Left ventricle myocardium inferior (tissue), 1 donor: ENCODE measurements at regions not wholly inside any gene's neighbourhood (a gene's known extent, or its start where the extent isn't known, plus 50 kb on each side); places are given as distances from the start of the nearest gene placed in this dataset.

Experiments
- DNase-seq: peaks from one replicate; pipeline ENCODE4 v3.0.0-alpha.2; 2020
- H3K27ac ChIP-seq: fragments of 200-600 bp; replicated peaks from 2 replicates; pipeline ENCODE4 v1.8.0; 2021
- H3K27me3 ChIP-seq: fragments of 200-600 bp; 2 replicates; pipeline ENCODE4 v1.8.0; 2021; ENCODE audit warnings: low read depth
- H3K36me3 ChIP-seq: fragments of 200-600 bp; 2 replicates; pipeline ENCODE4 v1.8.0; 2021
- H3K4me1 ChIP-seq: fragments of 200-600 bp; 2 replicates; pipeline ENCODE4 v1.8.0; 2021
- H3K4me3 ChIP-seq: fragments of 200-600 bp; 2 replicates; pipeline ENCODE4 v1.8.0; 2021; ENCODE audit warnings: mild to moderate bottlenecking, moderate library complexity
- H3K9me3 ChIP-seq: fragments of 200-600 bp; replicated peaks from 2 replicates; pipeline ENCODE4 v1.8.0; 2021
- CTCF ChIP-seq: fragments of 200-600 bp; IDR thresholded peaks from 2 replicates; pipeline ENCODE4 v1.8.0; 2021; ENCODE audit warnings: antibody characterized with exemption, mild to moderate bottlenecking, borderline replicate concordance
- intact Hi-C: fragments of 100-400 bp; cut with micrococcal nuclease; formaldehyde crosslinking; loops from one replicate; pipeline ENCODE4 v1.11.0; 2022
- donor health status: DM: no; HTN: yes; CAD: no; lungs with severe emphysema.

DNA sequence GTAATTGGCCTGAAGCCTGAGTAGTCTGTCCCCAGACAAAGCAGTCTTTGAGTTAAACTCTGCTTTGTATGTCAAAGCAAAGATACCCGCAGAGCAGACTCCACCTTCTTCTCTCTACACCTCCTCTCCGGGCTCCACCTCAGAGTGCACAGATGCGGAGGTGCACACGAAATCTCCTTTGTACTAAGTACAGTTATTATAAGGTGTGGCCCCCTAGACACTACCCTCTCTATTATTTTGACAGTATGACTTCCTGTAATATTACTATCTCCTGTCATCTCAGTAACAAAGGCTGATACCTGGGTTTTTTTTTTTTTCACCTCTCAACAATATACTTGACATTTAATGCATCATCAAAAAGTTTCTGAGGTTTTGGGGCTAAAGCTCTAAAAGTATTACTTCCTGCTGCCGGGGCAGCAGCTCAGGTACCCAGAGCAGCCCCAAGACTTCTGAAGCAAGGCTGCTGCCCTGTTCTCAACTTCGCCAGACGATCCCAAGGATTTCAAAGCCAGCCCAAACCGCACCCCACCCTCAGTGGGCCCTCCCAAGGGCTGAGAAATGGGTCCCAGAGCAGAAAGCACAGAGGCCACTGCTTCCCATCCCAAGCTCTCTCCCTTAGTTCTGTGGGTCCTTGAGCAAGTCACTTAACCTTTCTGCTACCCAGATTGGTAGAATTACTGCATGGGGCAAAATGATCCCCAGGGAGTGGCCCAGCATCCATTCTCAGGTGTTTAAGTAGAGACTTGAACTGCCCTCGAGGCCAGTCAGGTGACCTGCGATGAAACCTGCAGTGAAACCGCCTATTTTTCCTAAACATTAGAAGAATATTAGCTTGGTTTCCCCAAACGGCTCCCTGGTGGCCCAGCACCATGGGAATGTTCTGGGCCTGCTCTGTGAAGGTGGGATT is 180.6 kb downstream of the FOXO1 start:
- Histone ChIP-seq H3K27ac (no peak overlapping the region), H3K27me3 (no peaks in the 10 kb centered on the region), H3K9me3 (no peaks in the 10 kb centered on the region), H3K36me3 (no peaks in the 10 kb centered on the region), H3K4me3 (no peak overlapping the region), H3K4me1 (peaks cover 22% of the 10 kb centered on the region)
- intact Hi-C loops, result no loop called here
- no peak for DNase-seq
- no peak for TF ChIP-seq CTCF

- no peak for DNase-seq
- H3K4me3 ChIP-seq, result no peak overlapping the region
- H3K27me3 ChIP-seq, result no peaks in the 10 kb centered on the region
- no peak for TF ChIP-seq CTCF
- H3K9me3 ChIP-seq, result no peaks in the 10 kb centered on the region
- no peaks in the 10 kb centered on the region for H3K36me3 ChIP-seq
- intact Hi-C loops, result no loop called here
- H3K4me1 ChIP-seq, result peaks cover 18% of the 10 kb centered on the region
- H3K27ac ChIP-seq, result no peak overlapping the region
Measured at GRCh38 chr13:40486518-40487163, 179.8 kb downstream of the FOXO1 start.

DNA sequence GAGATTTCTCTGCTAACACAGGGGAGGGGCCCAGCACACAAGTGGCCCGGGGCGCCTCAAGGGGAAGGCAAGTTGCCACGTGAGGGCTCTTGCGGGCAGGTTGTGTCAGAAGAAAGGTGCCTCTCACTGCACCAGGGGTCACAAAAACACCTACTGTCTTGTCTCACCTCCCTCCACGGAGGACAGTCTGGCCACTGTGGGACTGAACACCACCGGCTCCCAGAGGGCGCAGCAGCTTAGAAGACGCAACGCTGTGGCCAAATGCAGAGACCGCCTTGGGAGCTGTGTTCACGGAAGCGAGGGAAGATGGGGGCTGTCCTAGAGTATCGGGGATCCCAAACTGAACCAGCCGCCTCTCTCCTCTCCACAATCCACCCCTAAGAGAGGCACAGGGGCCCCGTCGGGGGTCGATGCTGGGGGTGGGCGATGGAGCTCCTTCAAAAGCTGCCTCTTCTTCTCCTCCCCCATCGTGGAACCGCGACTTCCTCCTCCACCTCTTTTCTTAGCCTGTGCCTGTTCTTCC is 177.5 kb downstream of the FOXO1 start:
- Histone ChIP-seq H3K9me3 (no peaks in the 10 kb centered on the region), H3K36me3 (no peaks in the 10 kb centered on the region), H3K4me3 (no peak overlapping the region), H3K27ac (no peak overlapping the region), H3K27me3 (no peaks in the 10 kb centered on the region), H3K4me1 (peaks cover 18% of the 10 kb centered on the region)
- no peak for DNase-seq
- intact Hi-C loops, result no loop called here
- no peak for TF ChIP-seq CTCF

DNA sequence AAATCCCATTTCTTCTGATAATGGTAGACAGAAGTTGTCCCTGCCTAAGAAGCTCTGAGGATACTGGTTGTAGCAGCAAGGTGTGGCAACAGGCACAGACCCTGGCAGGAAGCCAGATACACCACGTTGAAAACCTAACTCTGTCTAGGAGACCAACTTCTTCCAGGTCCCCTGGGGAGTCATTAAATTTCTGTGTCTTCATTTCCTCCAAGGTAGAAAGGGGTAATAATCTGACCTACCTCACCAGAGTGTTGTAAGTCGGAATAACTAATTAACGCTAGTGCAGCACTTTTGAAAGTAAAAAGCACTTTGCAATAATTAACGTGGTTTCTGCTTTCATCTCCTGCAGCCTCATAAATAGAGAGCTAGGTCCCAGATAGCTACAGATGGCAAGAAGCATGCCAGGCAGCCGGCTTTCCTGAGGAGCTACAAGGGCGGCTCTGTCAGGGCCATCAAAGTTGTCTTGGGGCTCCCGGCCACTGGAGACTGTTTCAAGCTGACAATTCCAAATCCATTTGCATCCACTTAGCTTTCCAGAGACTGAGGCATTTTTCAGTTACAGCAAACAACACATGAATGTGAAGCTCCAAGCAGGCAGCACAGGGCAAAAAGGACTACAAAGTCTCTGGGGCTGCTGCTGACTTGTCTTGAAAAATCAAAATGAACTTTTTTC is 176.2 kb downstream of the FOXO1 start:
- no peaks in the 10 kb centered on the region for H3K36me3 ChIP-seq
- no peaks in the 10 kb centered on the region for H3K9me3 ChIP-seq
- intact Hi-C loops, result no loop called here

More for the DNA sequence above, 176.2 kb downstream of the FOXO1 start:
- H3K27me3 ChIP-seq, result no peaks in the 10 kb centered on the region
- DNase-seq, result no peak
- TF ChIP-seq CTCF, result no peak
- H3K27ac ChIP-seq, result no peak overlapping the region
- H3K4me1 ChIP-seq, result peaks cover 15% of the 10 kb centered on the region
- no peak overlapping the region for H3K4me3 ChIP-seq
